ENCODE measurements at regions not wholly inside any gene's neighbourhood (a gene's known extent, or its start where the extent isn't known, plus 50 kb on each side); places are given as distances from the start of the nearest gene placed in this dataset.

DNA sequence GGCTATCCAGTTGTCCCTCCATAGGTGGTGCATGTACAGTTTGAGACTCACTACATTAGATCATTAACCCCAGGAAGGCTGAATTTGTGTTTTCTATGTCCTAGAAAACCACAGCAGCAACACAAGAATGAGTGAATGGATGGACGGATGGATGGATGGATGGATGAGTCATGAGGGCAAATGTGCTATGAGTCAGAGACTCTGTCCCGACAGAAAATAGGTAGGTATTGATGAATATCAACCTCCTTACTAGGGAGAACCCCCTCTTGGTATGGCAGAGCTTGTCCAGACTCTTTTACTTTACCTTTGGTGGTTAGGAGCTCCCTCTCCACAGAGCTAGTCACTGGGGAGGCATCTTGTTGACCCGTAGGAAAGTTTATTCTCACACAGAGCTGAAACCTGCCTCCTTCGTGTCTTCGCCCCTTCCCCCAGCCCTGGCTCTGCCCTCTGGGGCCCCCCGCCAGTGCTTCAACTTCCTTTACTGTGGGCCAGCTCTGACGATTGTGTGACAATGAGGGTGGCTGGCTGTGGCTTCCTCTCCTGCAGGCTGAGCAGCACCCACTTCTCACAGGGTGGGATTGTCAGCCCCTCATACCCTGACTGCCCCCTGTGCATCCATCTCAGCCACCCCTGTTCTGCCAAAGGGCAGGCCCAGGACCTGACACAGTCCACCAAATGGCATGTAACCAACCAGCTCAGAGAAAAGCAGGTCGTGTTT, 145.2 kb downstream of the FOXD2 start:
- no peak for DNase-seq (ENCODE audit: extremely low spot score)
- ChIA-PET POLR2A (no interaction called here), CTCF (no interaction called here)
- no peak for TF ChIP-seq CTCF (IDR thresholded peaks at IDR 0.05; ENCODE audit: control extremely low read depth, extremely low read depth, low read depth, missing control alignments)

- ChIA-PET POLR2A (no interaction called here), CTCF (no interaction called here)
- DNase-seq (ENCODE audit: extremely low spot score): no peak
- TF ChIP-seq CTCF (IDR thresholded peaks at IDR 0.05; ENCODE audit: control extremely low read depth, extremely low read depth, low read depth, missing control alignments): no peak
These were observed 146.4 kb downstream of the FOXD2 start for GRCh38 chr1:47584249-47584648.

- TF ChIP-seq CTCF (IDR thresholded peaks at IDR 0.05; ENCODE audit: control extremely low read depth, extremely low read depth, low read depth, missing control alignments): no peak
- CTCF ChIA-PET: interaction anchor here (0.7 to 1.5 kb wide), 4 partner anchors 10 to 153 kb away, joined by 3 to 4 read pairs (median 3); partner anchors contain the start of gene FOXD2
These were observed 147.5 kb downstream of the FOXD2 start for GRCh38 chr1:47585141-47585902.

DNA sequence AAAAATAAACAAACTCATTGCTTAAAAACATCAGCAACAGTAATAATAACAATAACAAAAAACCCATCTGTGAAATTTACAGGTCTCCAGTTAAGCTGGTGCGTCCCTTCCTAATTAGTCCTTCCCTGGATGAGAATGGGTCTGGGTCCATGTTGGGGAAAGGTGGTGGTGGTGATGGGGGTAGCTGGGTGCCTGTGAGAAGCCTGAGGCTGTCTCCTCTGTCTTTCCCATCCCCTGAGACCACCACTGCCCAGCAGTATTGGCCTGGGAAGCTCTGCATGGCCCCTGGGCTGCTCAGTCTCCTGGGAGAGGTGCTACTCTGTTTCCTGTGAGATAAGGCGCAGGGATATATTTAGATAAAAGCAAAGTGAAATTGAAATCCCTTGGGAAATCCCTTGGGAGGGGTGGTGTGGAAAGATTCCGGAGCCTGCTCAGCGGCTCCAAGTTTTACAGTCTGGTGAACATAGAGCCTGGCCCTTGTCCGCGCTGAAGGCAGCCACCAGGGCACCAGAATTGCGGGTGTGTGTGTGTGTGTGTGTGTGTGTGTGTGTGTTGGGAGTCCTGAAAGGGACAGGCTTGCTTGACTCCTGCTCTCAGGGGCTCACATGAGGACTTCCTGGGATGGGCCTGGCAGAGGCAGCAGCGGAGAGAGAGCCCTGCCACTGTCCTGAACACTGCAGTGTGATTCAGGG, 150.2 kb downstream of the FOXD2 start:
- POLR2A ChIA-PET: no interaction called here
- no peak for DNase-seq (ENCODE audit: extremely low spot score)
- no peak for TF ChIP-seq CTCF (IDR thresholded peaks at IDR 0.05; ENCODE audit: control extremely low read depth, extremely low read depth, low read depth, missing control alignments)
- CTCF ChIA-PET: interaction anchor here (1.2 kb wide), 1 partner anchor 10 kb away, joined by 3 read pairs; no protein-coding TSS in a partner anchor

More at GRCh38 chr1:47585141-47585902, 147.5 kb downstream of the FOXD2 start:
- POLR2A ChIA-PET: no interaction called here
- no peak for DNase-seq (ENCODE audit: extremely low spot score)

- no peak for DNase-seq (ENCODE audit: extremely low spot score)
- POLR2A ChIA-PET: no interaction called here
These were observed 152.8 kb downstream of the FOXD2 start for GRCh38 chr1:47590523-47591225.

More at GRCh38 chr1:47590523-47591225, 152.8 kb downstream of the FOXD2 start:
- TF ChIP-seq CTCF (IDR thresholded peaks at IDR 0.05; ENCODE audit: control extremely low read depth, extremely low read depth, low read depth, missing control alignments): no peak
- CTCF ChIA-PET: no interaction called here

Data from GM10248 (cell line).